NCI-H510A treated with DMSO at 0.1 percent for 48 hours (cell line): ENCODE measurements at regions not wholly inside any gene's neighbourhood (a gene's known extent, or its start where the extent isn't known, plus 50 kb on each side); places are given as distances from the start of the nearest gene placed in this dataset.

Experiments used
- DNase-seq: peaks from one replicate; lab custom pipeline; 2025; lab: John Stamatoyannopoulos, UW

DNA sequence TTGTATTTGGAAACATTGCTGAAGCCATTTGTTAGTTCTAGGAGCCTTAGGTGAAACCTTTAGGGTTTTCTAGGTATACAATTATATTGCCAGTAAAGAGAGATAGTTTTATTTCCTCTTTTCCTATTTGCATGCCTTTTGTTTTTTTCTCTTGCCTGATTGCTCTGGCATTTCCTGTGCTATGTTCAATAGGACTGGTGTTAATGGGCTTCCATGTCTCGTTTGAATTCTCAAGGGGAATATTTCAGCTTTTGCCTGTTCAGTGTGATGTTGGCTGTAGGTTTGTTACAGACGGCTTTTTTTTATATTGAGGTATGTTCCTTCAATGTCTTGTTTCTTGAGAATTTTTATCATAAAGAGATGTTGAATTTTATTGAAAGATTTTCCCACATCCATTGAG is 1054.9 kb upstream of the NXPH2 start:
- no peak for DNase-seq

DNA sequence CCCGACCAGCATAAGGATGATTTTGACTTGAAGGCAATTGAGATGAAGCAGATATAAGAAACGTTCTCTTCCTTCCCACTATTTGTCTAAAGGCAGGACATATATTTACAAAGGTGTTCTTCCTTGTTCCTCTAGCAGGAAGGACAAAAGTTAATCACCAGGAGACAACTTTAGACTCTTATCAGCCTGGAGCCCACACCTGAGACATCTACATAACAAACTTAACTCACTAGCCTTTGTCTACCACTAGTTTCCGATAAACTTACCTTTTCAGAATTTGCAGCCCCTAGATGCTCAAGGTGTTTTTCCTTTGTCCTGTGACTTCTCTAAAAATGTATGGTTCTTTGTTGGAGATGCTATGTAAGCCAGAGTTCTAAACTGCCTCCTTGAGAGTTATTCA is 1047.8 kb upstream of the NXPH2 start:
- no peak for DNase-seq

DNA sequence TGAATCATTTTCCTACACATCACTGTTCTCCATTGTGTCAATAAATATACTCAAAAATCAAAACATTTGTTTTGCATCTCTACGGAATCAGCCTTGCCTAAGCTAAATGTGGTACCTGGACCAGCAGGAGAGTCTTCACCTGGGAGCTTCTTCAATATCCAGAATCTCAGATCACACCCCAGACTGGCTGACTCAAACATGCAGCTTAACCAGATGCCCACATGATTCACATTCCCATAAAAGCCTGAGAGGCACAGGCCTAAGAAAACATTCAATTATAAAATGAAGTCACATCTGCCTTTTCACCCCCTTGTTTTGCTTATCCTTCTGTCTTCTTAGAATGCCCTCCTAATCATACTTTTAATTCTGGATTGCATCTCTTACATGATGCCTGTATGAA is 1045.5 kb upstream of the NXPH2 start:
- no peak for DNase-seq

DNA sequence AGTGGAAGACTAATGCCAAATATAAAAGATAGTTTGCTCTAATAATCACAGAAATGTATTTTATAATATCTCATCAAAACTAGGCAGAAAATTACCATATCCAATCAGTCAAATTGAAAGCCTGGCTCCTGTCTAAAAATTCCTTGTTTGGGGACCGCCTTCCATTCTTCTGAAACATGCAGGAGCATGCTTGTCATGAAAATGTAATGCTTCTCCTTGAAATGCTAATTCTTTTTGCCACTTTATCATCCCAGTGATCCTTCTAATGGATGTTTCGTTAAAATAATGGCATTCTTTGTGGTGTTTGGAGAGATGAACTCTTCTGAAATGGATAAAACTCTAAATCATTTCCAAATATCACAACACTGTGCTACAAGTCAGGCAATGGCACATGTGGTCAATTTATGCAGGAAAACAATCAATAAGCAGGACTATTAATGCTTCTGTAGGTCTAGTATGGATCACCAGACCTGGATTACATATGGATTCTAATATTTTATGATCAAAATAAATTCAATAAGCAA is 1039.1 kb upstream of the NXPH2 start:
- no peak for DNase-seq

DNA sequence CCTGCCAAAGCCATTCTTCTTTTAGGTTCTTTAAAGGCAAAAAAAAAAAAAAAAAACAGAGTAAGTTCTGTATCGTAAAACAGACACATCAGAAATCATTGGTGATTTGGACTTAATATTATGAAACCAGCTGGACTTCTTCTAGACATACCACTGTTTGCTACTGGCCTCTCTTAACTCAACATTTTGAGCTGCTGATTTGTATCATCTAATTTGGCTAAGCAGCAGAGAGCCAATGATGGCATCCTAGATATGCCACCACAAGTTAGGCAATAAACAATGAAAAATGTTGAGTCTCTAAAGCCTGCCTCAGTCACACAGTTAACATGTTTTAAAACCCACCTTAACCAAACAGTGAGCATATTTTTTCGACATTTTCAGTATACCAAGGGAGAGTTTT is 1034.3 kb upstream of the NXPH2 start:
- DNase-seq = no peak

DNA sequence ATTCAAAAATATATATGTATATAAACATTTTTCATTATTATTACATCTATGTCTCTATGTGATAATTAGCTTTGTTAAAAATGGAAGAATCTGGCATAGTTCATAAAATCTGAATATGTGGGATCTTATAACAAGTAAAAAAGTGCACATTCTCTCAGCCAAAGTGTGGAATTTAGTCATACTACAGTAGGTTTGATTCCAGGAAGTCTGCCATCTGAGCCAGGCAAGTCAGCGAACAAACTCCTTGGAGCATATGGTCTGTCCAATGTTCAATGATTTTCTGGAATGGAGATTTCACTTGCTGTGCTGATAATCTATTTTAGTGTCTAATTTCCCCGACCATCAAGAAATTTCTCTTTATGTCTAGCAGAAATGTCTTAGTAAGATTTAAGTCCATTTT is 1033.2 kb upstream of the NXPH2 start:
- DNase-seq = no peak

DNA sequence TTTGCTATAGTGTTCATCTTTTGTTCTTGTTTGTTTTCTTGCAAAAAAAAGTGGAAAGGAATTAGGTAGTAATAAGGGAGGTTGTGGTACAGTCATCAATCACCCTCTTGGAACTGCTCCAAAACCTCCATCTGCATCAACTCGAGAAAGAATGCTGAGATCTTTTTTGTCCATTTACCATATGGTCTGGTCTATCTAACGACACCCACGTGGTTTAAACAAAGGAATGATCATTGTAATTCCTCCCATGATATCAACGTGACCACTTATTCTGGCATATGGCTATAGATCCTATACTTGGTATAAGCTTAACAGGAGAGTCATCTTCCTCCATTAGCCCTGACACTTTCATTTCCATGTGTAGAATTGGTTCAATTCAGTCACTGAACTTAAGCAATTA is 1025.3 kb upstream of the NXPH2 start:
- no peak for DNase-seq

DNA sequence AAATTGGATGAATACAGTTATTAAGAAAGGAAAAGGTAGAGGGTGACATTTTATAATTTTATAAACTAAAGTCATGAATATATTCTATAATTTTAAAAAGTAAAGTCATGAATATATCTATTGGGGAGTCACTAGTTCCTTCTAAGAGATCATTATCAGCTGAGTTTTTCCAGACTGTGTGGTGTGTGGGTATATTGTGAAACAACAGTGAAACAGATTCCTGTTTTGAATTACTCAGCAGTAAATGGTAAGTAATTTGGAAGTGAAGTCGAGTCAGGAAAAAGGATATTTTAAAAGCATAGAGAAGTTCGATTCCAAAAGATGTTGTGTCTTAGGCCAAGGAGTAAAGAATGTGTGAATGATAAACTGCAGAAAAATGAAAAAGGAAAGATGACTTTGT is 1018.2 kb upstream of the NXPH2 start:
- no peak for DNase-seq

DNA sequence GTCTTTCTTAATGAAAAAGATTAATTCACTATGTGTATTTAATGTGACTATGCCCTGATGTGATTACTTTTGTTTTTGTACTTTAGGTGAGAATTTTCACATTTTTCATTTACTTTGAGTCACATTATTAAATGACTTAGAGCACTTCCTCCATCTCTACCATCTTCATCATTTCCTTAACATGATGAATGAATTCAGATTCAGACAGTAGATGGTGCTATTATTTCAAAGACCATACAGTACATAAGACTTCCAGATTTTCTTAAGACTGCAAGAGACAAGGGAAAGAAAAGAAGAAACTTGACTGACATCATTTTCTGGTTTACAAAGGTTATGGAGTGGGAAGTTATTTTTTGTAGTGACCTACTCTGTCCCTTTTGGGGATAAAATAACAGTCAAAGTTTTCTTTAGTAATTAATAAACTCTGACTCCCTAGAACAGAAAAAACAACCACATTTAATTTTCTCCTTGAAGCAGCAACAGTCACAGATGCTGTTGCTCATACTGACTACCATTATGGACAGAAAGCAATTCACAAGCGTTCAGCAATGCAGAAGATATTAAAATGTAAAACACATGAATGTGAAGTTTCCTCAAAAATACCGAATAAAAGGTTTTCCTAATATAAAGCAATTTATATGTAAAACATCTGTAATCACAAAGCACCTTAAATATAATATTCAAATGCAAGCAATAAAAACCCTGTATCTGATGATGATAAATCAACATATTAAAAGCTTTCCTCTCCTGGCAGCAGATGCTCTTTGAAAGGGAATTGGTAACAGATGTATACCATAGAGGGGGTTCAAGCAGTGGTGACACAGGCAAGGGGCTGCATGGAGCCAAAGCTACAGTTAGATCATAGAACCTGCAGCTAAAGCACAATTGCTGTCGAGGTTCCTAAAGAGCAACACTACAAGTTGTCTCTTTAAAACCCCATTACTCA is 1010.9 kb upstream of the NXPH2 start:
- peak; percentile 38 for DNase-seq

DNA sequence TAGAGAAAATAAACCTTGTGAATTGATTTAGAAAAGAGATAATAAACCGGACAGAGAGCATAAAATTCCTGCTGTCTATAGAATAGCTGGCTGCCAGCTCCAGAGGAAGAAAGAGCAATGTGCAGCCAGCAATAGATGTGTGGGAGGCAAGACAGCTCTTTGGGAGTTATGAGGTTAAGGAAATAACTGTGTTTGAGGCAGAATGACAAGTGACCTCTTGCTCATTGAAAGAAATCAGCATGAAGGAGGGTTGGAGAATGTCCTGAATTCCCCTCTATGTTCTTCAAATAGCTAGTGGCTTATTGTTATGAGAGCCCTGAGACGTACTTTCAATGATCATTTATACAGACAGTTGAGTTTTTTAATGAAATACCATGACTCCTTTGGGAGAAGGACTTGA is 1009.9 kb upstream of the NXPH2 start:
- no peak for DNase-seq

DNA sequence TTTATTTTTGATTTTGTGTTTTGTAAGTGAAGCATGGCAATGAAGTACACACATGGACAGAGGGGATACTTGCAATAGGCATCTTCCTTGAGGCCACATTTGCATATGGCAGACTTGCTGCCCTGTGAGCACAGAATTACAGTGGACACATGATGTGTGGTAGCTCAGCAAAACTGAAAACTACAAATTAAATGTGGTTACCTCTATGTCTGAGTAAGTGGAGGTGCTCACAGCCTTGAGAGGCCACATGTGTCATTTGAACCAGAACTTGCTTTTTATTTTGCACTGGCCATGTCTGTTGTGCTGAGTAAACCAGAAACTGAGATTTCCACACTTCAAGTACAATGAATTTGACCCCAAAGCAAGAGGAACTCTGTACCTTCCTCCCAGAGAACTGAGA is 998.5 kb upstream of the NXPH2 start:
- no peak for DNase-seq

DNA sequence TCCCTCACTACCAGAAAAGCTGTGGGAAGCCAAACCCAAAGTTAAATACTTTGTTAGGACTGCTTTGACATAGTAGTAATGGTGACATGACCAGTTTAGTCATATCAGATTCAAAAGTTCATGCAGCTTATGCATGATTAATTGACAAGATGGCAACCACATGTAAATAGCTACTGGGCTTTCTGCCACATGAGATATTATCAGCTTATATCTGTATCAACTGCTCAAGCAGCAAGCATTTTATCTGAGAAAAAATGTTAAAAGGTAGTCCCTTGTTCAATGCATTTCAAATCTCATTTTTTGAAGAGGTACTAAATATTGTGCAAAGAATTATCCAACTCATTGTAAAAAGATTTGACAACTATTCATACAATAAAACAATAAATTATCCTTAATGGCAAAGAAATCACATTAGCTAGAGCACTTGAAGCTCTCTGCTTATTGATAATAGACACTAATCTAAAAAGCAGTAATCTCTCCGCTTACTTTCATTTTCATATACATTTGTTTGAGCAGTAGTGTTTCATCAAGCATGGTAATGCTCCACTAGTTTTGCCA is 993.6 kb upstream of the NXPH2 start:
- no peak for DNase-seq

DNA sequence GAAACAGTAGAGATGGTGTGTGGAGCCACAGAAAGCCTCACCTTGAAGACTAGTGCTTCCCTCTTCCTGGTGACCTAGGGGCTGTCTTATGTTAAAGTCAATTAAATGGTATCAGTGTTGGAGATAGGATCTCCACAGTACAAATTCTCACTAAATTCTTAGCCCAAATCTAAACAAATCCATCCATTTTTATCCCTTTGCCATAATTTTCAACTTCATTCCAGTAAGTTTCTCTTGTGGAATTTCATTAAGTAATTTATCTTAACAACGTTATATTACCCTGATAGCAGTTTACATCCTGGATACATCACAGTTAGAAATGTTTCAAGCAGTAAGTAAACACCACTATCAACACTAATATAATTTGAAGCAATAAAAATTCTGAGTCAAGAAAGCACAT is 989.4 kb upstream of the NXPH2 start:
- no peak for DNase-seq

DNA sequence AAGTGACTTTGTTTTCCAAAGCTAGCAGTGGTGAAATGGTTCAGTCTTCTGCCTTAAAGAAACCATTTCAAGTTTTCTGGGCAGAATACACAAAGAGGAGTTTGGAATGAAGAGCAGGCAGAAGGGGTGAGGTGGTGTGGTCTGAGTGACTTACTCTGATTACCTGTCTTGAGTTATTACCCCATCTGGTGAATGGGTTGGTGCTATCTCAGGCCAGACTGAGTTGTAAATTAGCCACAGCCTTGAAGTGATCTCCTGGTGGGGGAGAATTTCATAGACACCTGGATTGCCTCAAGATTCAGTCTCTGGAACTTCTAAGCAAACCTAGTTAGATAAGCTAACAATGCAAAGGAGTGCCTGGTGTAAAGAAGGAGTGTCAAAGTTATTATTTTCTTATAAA is 983.5 kb upstream of the NXPH2 start:
- no peak for DNase-seq

DNA sequence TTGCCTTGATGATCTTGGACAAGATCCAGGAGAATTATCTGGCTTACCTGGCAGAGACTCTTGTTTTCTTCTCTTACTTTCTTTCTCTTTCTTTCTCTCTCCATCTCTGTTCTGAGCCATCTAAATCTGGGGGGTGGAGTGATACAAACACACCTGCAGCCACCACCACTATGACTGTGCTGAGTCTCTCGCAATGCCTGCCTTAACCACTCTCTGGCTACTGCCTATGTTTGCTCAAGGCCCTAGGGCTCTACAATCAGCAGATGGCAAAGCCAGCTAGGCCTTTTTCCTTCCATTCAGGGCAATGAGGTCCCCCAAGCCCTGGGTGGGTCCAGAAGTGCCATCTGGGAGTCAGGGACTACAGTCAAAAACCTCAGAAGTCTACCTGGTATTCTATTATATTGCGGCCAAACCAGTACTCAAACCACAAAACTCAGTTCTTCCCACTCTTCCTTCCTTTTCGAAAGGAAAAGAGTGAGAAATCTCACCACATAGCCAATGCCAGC is 978.9 kb upstream of the NXPH2 start:
- no peak for DNase-seq

DNA sequence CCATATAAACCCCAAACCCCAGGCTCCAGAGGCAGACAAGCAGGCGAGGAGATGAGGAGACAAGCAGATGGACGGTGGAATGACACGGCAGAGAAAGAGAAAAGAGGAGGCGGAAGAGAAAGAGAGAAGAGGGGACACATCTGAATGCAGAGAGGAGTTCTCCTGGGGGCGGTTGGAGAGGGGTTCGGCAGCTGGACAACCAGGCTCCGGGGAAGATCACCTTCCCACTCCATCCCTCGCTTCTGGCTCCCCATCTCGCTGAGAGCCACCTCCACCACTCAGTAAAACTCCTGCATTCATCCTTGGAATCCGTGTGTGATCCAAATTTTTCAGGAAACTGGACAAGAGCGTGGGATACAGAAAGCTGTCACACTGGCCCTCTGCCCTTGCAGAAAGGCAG is 966.7 kb upstream of the NXPH2 start:
- no peak for DNase-seq

DNA sequence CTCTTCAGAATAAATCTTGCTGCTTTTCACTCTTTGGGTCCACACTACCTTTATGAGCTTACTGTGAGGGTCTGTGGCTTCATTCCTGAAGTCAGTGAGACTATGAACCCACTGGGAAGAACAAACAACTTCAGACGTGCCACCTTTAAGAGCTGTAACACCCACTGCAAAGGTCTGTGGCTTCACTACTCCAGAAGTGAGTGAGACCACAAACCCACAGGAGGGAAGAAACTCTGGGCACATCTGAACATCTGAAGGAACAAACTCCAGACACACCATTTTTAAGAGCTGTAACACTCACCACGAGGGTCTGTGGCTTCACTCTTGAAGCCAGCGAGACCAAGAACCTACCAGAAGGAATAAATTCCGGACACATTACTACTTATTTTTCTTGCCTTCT is 964.1 kb upstream of the NXPH2 start:
- no peak for DNase-seq

DNA sequence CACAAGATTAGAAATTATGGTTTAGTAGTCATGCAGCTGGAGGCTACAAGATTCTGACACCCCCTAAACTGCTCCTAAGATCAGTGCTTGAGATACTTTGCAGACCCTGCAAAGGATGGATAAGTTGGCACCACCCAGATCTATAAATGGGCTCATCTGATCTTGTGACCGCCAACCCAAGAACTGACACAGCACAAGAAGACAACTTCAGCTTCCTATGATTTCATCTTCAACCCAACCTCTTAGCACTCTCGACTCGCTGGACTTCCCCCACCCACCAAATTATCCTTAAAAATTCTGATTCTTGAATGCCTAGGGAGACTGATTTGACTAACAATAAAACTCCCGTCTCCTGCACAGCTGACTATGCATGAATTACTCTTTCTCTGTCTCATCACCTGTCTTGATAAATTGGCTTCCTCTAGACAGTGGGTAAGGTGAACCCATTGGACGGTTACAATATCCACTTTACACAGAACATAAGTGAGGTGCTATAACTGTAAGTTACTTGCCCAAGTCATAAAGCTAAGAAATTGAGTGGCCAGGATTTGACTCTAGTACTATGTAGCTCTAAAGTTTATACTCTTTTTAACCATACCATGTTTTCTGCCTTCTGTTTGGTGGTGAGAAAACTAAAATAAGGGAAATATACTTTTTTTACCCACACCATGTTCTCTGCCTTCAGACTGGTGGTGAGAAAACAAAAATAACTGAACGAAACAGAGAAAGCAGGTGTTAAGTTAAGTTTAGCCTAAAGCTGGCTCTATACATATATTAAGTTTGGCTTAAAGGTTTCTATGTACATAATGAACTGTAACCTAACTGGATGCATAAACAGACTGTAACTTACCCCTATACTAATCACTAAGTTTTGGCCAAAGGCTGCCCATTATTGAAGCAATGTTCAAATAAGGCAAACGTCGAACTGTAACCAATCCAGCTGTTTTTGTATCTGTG is 962.3 kb upstream of the NXPH2 start:
- no peak for DNase-seq

DNA sequence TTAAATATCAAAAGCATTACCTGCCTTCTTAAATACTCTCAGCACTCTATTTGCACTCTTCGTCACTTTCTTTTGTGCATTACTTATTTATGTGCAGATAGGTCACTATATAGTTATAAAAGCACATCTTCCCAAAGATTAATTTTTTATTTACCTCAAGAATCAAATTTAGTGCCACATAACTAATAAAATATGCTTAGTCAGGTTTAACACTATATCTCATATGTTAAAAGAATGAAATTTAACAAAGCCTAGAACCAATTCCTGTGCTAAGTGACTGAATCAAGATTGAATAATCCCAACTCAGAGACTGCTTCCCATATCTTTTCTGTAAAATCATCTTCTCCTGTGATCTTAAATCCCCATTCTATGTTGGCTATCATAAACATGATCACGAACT is 957.5 kb upstream of the NXPH2 start:
- DNase-seq = no peak

DNA sequence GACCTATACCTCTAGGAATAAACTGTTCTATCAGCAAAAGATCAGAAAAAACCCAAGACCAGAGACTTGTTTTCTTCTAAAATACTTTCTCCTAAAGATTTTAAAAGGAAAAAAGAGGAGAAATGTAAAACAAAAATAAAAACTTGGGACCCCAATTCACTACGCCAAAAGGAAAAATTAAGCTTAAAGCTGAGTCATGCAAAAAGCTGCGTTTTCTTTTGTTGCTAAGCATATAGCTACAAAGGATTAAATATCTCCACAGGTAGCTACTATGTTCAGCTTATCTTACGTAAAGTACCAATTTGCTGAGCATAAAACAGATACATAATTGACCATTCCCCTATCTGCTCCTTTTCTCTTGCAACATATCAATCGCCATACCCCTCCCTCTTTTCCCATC is 950.0 kb upstream of the NXPH2 start:
- no peak for DNase-seq

DNA sequence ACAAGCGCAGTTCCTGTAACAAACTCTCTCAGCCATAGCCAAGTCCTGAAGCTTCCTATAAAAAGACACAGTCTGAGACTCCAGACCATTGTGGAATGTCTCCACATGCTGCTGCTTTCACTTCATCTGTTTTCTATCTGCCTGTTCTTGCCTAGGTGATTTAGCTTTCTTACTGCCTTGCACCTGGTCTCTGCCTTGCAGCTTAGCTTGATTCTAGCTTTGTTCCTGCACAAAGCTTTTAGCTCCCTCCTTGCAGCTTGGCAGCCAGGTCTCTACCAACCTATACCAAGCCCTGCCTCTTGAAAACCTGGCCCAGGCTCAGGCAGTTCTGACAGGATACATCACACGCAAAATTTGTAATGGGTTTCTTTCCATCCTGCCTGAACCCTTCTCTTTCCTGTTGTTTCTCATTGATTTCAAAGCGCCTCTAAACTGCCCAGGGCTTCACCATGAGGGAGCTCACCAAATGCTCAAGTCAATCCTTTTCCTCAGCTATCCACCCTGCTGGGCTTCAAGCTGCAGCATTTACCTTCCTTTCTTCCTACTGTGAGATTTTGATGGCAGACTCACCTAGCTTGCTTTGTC is 941.3 kb upstream of the NXPH2 start:
- DNase-seq = no peak

DNA sequence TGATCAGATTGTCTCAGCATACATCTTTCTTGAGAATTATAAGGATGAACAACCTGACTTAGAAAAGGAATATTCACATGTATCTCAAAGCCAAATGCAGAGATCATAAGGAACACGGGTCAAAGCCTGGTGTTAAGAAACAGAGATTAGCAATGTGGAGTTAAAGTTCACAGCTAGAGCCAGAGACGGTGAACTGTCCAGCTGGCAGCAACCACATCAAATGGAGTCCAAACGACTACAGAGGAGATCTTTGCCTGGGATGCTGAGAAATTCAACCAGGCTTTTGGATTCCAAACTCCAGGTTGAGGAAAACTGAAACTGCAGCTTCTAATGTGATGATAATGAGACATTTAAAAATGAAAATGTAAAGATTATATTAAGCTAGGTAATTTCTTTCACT is 939.9 kb upstream of the NXPH2 start:
- DNase-seq = no peak
